HG03135 (cell line): ENCODE measurements at regions not wholly inside any gene's neighbourhood (a gene's known extent, or its start where the extent isn't known, plus 50 kb on each side); places are given as distances from the start of the nearest gene placed in this dataset.

Source experiments
- ATAC-seq: cut with Tn5 transposase; IDR thresholded peaks from one replicate; pipeline ENCODE4 v1.9.1; 2021; ENCODE audit warnings: mild to moderate bottlenecking, moderate library complexity; ENCODE audit not compliant: unreplicated experiment

GRCh38 chr15:93835344-93835743 lies 396.0 kb upstream of the MCTP2 start:
- ATAC-seq = no peak

GRCh38 chr15:93831641-93832040 lies 399.7 kb upstream of the MCTP2 start:
- no peak for ATAC-seq

- no peak for ATAC-seq
Measured at GRCh38 chr15:93830221-93831080, 400.9 kb upstream of the MCTP2 start.

DNA sequence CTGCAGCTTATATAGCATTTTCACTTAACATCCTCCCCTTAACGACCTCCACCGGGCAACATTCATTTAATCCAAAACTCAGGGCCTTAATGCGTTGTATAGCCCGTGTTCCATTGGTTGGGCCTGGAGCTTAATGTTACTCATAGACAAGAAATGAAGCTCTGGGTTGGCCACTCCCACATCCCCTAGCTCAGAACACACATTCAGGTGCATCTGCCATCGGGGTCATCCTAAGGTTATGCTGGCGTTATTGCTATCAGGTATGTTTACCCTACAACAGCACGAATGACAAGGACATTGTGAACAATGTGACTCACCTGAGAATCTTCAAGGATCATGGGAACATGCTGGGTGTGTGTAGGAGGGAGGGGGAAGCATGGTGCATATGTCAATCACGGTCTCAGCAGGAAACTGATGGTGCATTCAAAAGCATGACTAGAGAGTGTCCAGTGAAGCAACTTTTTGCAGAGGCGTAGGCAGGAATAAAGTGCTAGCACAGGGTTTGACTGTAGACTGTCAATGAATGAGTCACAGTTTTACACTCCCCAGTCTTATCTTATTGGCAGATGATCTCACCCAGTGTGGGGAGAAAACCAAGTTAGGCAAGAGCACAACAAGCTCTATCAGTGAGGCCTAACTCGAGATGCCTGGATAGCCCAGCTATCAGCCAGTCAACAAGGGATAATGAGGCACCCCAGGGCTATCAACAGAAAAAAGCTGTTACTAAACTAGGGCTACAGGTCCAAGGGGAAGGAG lies 402.1 kb upstream of the MCTP2 start:
- no peak for ATAC-seq

- no peak for ATAC-seq
Measured at GRCh38 chr15:93826790-93827189, 404.6 kb upstream of the MCTP2 start.

GRCh38 chr15:93826293-93826692 lies 405.1 kb upstream of the MCTP2 start:
- no peak for ATAC-seq

GRCh38 chr15:93825682-93826081 lies 405.7 kb upstream of the MCTP2 start:
- ATAC-seq = no peak

DNA sequence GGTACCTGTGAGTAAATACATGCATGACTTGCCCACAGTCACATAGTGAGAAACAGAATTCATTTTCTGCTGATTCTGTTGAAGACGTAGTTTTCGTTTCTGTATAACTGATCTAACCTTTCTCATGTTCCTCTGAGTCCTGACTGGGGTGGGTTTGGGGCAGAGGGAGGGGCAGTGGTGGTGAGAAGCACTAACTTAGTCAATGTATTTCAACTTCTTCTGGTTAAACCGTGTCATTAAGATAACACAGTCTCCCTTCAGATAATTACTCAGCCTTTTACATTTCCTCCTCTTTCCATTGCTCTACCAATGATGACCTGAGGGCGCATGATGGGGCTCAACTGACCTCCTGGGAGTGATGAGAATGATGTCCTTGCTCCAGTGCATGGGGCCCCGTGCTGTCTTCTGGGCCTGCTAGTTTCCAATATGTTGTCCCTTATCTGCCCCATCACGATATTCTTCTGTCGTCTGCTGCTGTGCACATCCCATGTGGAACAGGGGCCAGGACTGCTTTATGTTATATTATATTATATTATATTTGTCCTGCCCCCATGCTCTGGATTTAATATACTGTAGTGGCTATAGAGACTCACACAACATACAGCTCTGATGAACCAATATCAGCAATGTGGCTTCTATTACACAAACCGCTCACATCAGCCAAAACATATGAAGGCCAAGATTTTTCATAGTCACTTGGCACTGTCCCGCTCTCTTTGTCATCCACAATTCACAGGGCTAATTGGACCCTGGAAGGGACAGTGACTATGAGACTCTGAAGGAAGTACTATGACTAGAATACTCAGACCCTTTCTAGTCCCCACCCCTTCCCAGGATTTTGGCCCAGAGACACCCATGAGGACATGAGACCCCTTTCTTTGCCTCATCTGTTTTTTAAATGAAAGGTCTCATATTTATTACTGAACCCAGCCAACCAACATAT lies 407.1 kb upstream of the MCTP2 start:
- ATAC-seq = no peak

- ATAC-seq = no peak
Measured at GRCh38 chr15:93820566-93820965, 410.8 kb upstream of the MCTP2 start.

DNA sequence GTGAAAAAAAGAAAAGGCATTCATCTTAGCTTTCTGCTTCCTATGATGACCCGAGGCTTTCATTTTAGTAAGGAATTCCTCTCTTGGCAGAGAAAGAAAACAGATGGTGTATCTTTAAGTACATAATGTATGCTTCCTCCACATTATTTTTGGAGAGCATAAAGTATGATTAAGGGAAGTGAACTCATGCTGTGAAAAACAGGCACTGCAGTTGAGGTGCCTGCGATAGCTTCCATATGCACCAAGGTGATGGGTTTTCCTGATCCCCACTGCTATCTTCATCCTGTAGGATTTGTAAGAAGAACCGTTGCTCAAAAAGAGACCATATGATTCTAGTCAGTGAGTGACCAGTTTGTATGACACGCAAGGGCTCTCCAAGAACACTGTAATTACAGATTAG lies 411.5 kb upstream of the MCTP2 start:
- ATAC-seq = no peak

DNA sequence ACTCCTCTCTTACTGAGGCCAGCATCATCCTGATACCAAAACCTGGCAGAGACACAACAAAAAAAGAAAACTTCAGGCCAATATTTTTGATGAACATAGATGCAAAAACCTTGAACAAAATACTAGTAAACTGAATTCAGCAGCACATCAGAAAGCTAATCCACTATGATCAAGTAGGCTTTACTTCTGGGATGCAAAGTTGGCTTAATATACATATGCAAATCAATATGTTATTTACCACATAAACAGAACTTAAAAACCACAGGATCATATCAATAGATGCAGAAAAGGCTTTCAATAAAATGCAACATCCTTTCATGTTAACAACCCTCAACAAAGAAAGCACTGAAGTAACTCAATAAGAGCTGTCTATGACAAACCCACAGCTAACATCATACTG lies 414.5 kb upstream of the MCTP2 start:
- no peak for ATAC-seq

GRCh38 chr15:93811305-93811704 lies 420.1 kb upstream of the MCTP2 start:
- no peak for ATAC-seq

DNA sequence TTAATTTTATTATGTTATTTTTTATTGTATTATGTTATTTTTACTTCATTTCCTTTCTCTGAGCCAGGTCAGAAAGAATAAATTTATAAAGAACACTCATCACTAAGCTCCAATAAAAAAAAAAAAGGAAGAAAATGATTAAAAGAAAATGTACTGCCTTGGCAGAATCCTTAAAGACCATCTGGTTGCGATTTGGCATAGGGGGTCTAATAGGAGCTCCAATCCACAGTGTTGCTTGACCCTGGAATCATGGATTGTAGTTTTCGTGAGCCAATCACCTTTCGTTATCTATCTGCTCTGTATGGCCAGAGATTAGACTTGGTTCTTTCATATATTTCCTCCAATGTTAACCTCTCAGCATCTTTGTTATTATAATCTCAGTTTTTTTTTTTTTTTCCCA lies 421.8 kb upstream of the MCTP2 start:
- ATAC-seq = no peak

GRCh38 chr15:93803421-93804152 lies 427.8 kb upstream of the MCTP2 start:
- ATAC-seq = no peak

DNA sequence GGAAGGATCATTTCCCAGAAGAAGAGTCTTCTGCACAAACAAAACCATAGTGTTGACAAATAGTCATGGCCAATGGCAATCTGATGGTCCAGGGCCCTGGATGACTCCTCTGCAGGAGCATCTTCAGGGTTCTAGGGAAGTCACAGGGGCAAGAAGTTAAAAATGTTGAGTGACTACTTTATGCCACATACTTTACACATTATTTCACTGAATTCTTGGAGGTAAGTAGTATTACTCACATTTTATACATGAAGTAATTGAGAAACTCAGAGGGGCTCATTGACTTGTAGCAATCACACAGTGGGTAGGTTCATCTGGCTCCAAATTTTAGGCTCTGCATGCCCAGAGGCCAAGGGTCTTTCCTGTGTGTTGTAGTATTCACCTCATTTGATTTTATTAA lies 430.2 kb upstream of the MCTP2 start:
- ATAC-seq = no peak

- no peak for ATAC-seq
Measured at GRCh38 chr15:93800805-93801204, 430.6 kb upstream of the MCTP2 start.

DNA sequence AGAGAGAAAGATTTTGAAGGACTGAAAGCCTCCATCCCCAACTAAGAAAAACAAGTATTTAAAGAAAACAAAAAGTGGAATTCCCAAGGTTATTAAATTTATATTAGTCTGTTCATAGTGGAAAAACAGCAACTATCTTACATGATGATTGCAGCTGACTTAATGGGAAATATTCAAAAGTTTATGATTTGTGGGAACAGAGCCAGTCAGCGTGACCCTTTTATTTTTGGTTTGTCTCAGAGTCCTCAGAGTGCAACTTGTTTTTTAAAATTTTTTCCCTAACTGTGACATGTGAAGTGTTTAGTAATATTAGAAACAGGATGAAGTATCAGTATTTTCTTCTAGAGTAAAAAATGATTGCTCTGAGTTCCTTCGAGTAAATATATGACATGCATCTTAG lies 441.9 kb upstream of the MCTP2 start:
- ATAC-seq = no peak

DNA sequence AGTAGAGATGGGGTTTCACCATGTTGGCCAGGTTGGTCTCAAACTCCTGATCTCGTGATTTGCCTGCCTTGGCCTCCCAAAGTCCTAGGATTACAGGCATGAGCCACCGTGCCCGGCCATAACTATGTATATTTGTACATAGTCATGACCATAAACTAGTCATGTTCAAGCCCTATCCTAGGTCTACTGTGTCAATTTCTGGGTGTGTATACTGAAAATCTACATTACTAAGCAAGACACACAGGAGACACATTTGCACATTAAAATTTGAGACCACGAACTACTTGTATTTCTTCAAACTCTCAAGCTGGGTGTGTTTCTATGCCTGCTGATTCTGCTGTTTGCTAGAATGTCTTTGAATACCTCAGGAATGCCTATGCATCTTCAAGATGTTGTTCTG lies 451.3 kb upstream of the MCTP2 start:
- no peak for ATAC-seq

DNA sequence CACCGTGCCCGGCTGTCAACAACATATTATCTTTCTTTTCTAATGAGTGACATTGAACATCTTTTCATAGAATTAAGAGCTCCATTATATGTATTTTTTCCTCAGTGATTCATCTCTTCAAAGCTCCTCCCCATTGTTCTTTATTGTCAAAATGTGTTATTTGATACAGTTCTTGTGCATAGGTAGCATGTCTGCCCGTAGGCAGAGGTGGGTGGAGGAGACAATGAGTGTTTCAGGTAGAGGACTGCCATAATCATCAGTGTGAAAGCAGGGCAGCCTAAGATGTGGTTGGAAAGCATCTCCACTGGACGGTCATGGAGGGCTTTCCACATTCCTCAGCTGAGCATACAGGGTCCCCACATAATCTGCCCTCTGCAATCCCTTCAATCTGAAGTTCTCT lies 452.0 kb upstream of the MCTP2 start:
- no peak for ATAC-seq

DNA sequence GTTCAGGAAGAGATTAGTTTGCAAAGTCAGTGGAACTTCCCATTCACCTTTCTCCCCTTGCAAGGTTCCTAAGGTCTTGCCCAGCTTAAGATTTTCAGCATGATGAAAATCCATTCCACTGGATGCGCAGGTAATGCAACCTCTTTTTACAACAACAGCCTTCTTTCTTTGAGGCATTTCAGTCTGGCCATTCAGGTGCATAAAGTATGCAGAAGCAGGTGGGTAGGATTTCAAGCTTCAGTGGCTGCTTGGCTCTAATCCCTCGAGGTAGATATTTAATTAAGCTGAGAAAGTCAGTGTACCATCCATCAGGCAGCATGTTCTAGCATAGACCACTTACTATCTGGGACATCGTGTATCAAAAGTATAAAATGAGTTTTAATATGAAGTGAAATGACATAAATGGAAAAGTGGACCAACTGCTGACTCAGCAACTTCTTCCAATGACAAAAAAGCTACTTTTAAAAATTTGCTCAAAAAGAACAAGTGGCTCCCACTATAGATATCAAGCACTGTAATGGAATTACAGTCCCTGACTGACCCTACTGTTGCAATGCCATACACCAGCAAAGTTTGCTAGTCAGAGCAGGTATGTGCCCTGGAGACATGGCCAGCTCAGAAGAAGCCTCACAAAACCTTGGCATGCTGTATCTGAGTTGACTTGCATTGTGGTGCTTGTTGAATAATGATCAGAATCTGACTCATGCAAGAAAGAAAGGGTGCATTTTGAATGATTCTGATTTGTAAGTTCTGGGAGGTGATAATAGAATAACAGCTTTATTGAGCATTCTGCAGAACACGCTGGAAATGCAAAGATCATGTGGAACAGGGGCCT lies 459.9 kb upstream of the MCTP2 start:
- ATAC-seq = no peak
